ENCODE measurements at regions not wholly inside any gene's neighbourhood (a gene's known extent, or its start where the extent isn't known, plus 50 kb on each side); places are given as distances from the start of the nearest gene placed in this dataset.

DNA sequence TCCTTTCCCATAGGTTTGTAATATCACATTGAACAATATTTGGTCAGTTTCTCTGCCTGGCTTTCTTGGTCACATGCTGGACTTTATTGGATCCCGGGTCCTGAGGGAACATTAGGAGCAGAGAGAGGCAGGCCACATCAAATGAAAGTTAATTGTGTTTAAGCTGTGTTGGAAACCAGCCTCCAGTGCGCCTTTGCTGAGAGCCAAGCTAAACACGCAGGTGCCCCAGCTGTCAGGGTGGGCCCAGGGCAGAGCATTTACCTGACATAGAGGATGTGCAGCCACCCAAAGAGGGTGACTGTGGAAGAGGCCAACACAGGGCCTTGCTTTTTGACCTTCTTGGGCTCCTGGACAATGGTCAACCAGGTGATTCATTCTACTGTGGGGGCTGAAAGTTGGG, 149.3 kb downstream of the EBLN2 start:
- intact Hi-C loops (cut with DNase I), result no loop called here
- DNase-seq (ENCODE audit: extremely low spot score), result no peak
- Histone ChIP-seq H3K27ac (replicated peaks in 1 of 4) (no peak overlapping the region), H3K27me3 (no peaks in the 10 kb centered on the region), H3K9me3 (no peaks in the 10 kb centered on the region), H3K36me3 (no peaks in the 10 kb centered on the region), H3K4me3 (no peak overlapping the region), H3K4me1 (peaks cover 0 to 1% (median 0%) of the 10 kb centered on the region in 4 donors)
- 79% methylated on average over 3 of the region's 3 CpGs for WGBS
- TF ChIP-seq EP300 (IDR thresholded peaks at IDR 0.05), result no peak
- TF ChIP-seq POLR2AphosphoS5 (IDR thresholded peaks at IDR 0.05), result no peak
- no peak for TF ChIP-seq POLR2A (IDR thresholded peaks at IDR 0.05; ENCODE audit: low read depth)
- TF ChIP-seq, protein P1, sequence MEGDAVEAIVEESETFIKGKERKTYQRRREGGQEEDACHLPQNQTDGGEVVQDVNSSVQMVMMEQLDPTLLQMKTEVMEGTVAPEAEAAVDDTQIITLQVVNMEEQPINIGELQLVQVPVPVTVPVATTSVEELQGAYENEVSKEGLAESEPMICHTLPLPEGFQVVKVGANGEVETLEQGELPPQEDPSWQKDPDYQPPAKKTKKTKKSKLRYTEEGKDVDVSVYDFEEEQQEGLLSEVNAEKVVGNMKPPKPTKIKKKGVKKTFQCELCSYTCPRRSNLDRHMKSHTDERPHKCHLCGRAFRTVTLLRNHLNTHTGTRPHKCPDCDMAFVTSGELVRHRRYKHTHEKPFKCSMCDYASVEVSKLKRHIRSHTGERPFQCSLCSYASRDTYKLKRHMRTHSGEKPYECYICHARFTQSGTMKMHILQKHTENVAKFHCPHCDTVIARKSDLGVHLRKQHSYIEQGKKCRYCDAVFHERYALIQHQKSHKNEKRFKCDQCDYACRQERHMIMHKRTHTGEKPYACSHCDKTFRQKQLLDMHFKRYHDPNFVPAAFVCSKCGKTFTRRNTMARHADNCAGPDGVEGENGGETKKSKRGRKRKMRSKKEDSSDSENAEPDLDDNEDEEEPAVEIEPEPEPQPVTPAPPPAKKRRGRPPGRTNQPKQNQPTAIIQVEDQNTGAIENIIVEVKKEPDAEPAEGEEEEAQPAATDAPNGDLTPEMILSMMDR (IDR thresholded peaks at IDR 0.05), result no peak

DNA sequence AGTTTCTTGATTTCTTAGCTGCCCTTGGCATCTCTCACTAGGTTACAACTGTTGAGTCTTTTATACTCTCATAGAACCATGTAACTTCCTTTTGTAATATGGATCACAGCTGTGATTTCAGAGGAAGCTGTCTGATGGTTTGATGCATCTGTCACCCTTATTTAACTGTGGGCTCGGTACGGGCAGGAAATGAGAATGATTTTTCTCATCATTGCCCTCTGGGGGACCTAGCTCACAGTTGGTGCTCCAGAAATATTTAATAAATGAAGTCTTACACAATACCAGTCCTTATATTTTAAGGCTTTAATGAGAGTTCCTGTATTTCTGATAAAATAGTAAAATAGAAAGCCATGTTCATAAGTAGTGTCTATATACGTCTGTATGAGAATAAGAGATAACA, 151.2 kb downstream of the EBLN2 start:
- Histone ChIP-seq H3K27ac (replicated peaks in 1 of 4) (no peak overlapping the region), H3K36me3 (no peaks in the 10 kb centered on the region), H3K9me3 (no peaks in the 10 kb centered on the region), H3K4me1 (peaks cover 0 to 5% (median 0%) of the 10 kb centered on the region in 4 donors), H3K4me3 (no peak overlapping the region), H3K27me3 (no peaks in the 10 kb centered on the region)
- DNase-seq (ENCODE audit: extremely low spot score), result no peak
- intact Hi-C loops (cut with DNase I), result no loop called here
- 70% methylated on average over 3 of the region's 3 CpGs for WGBS
- no peak for TF ChIP-seq POLR2A (IDR thresholded peaks at IDR 0.05; ENCODE audit: low read depth)
- no peak for TF ChIP-seq POLR2AphosphoS5 (IDR thresholded peaks at IDR 0.05)
- TF ChIP-seq, protein P1 (IDR thresholded peaks at IDR 0.05), result no peak
- no peak for TF ChIP-seq EP300 (IDR thresholded peaks at IDR 0.05)

DNA sequence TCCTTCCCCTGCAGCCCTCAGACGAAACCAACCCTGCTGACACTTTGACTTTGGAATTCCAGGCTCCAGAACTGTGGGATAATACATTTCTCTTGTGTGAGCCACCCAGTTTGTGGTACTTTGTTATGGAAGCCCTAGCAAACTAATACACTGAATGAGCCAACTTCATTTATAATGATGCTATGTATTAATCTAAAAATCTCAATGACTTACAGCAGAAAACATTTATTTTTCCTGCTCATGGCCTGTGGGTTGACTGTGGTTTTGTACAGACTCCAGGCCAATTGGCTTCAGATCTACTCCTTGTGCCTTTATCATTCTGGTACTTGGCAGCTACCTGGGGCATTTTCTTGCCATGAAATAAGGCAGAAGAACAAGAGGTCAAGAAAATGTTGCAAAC, 152.4 kb downstream of the EBLN2 start:
- TF ChIP-seq POLR2A (IDR thresholded peaks at IDR 0.05; ENCODE audit: low read depth) (no peak), EP300 (IDR thresholded peaks at IDR 0.05) (no peak), POLR2AphosphoS5 (IDR thresholded peaks at IDR 0.05) (no peak)
- TF ChIP-seq, protein P1 (IDR thresholded peaks at IDR 0.05), result no peak
- no peak overlapping the region for H3K27ac ChIP-seq (replicated peaks in 1 of 4)
- H3K9me3 ChIP-seq, result no peaks in the 10 kb centered on the region
- intact Hi-C loops (cut with DNase I), result no loop called here
- DNase-seq (ENCODE audit: extremely low spot score), result no peak
- peaks cover 0 to 5% (median 0%) of the 10 kb centered on the region in 4 donors for H3K4me1 ChIP-seq
- H3K4me3 ChIP-seq, result no peak overlapping the region
- H3K36me3 ChIP-seq, result no peaks in the 10 kb centered on the region
- WGBS, result 95% methylated on average over 1 of the region's 1 CpG
- no peaks in the 10 kb centered on the region for H3K27me3 ChIP-seq

DNA sequence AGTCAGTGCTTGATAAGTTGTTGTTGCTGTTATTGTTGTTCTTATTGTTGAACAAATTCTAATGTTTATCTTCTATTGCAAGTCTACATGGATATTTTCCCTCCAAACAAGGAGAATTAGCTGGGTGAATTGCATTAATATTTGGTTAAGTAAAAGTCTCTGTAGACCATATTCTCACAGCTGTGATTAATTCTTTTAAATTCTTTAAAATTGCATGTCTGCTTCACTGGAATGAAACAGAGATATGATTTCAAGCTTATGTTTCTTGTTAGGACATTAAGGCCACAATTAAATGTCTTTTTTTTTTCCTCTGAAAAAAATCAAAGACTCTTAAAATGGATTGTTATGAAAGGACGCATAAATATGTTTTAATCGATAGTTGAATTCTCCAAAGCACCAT, 153.4 kb downstream of the EBLN2 start:
- TF ChIP-seq POLR2A (IDR thresholded peaks at IDR 0.05; ENCODE audit: low read depth) (no peak), EP300 (IDR thresholded peaks at IDR 0.05) (no peak), POLR2AphosphoS5 (IDR thresholded peaks at IDR 0.05) (no peak)
- TF ChIP-seq, protein P1 (IDR thresholded peaks at IDR 0.05), result no peak
- DNase-seq (ENCODE audit: extremely low spot score), result no peak
- H3K27me3 ChIP-seq, result no peaks in the 10 kb centered on the region
- no peaks in the 10 kb centered on the region for H3K36me3 ChIP-seq
- no peak overlapping the region for H3K27ac ChIP-seq (replicated peaks in 1 of 4)
- H3K9me3 ChIP-seq, result no peaks in the 10 kb centered on the region
- WGBS, result 64% methylated on average over 2 of the region's 2 CpGs
- no peak overlapping the region for H3K4me3 ChIP-seq
- intact Hi-C loops (cut with DNase I), result no loop called here
- H3K4me1 ChIP-seq, result peaks cover 0 to 5% (median 0%) of the 10 kb centered on the region in 4 donors

DNA sequence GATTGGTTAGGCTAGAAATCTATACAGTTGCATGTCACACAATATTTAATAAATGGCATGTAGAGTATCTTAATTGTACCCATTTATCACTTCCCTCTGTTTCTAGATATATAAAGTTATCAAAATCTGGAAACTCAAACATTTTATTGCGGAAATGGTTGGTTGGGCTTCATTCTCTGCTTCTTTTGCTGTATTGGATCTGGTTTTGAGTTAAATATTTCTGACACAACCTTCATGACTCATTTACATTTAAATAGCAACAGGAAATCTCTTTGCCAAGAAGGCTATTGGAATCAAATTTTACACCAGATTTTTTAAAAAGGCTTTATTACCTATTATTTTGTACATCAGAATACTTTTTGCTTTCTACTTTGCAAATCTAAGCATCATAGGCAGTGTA, 153.8 kb downstream of the EBLN2 start:
- intact Hi-C loops (cut with DNase I), result no loop called here
- no peaks in the 10 kb centered on the region for H3K36me3 ChIP-seq
- no peaks in the 10 kb centered on the region for H3K9me3 ChIP-seq
- no peaks in the 10 kb centered on the region for H3K27me3 ChIP-seq
- H3K27ac ChIP-seq (replicated peaks in 1 of 4), result no peak overlapping the region
- H3K4me1 ChIP-seq, result peaks cover 0 to 5% (median 0%) of the 10 kb centered on the region in 4 donors
- 78% methylated on average over 1 of the region's 1 CpG for WGBS
- no peak for DNase-seq (ENCODE audit: extremely low spot score)
- H3K4me3 ChIP-seq, result no peak overlapping the region
- TF ChIP-seq POLR2AphosphoS5 (IDR thresholded peaks at IDR 0.05), result no peak
- TF ChIP-seq POLR2A (IDR thresholded peaks at IDR 0.05; ENCODE audit: low read depth), result no peak
- TF ChIP-seq, protein P1 (IDR thresholded peaks at IDR 0.05), result no peak
- TF ChIP-seq EP300 (IDR thresholded peaks at IDR 0.05), result no peak
